Spleen (tissue), 7 donors: ENCODE measurements at regions not wholly inside any gene's neighbourhood (a gene's known extent, or its start where the extent isn't known, plus 50 kb on each side); places are given as distances from the start of the nearest gene placed in this dataset.

Experiments used
- POLR2AphosphoS5 ChIP-seq, 3 donors: sonication (generic); formaldehyde crosslinking; IDR thresholded peaks; one replicate each; pipeline ENCODE4 v1.5.1; 2017; ENCODE audit warnings: antibody characterized with exemption in 3 of 3
- TF ChIP-seq, protein P1 (sequence below), 11 experiments: fragments of 200-600 bp in 7 of 11; fragments of 450-650 bp in 4 of 11; sonication (generic) in 4 of 11; IDR thresholded peaks in 8 of 11; conservative IDR thresholded peaks in 3 of 11; 1 replicate in 7 of 11; 2 replicates in 4 of 11; pipeline versions ENCODE4 v1.4.0 to v1.8.0; 2016 to 2021; ENCODE audit warnings: antibody characterized with exemption in 11 of 11, inconsistent platforms in 4 of 11, mild to moderate bottlenecking in 1 of 11
- donor health status: DM: no; HTN: no; CAD: no; lungs with moderate emphysema.
- donor health status: DM: no; HTN: no; CAD: no.
- donor health status: DM: no; HTN: no; CAD: no.

DNA sequence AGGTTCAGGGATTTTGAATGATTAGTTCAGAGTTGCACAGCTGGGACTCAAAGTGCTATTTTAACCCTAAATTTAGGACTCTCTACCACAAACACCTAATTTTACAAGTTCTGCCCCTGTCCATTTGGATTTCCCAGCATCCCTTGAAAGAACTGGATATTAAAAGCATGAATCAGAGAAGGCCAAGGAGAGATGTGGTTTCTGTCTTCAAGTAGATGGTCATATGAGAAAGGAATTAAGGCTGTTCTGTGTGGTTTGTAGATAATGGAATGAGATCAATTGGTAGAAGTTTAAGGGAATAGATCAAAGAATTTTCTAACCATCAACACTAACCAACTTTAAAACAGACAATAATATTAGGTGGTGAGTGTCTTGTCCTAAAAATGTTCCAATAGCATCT, 106.4 kb upstream of the TENM4 start:
- TF ChIP-seq, protein P1, sequence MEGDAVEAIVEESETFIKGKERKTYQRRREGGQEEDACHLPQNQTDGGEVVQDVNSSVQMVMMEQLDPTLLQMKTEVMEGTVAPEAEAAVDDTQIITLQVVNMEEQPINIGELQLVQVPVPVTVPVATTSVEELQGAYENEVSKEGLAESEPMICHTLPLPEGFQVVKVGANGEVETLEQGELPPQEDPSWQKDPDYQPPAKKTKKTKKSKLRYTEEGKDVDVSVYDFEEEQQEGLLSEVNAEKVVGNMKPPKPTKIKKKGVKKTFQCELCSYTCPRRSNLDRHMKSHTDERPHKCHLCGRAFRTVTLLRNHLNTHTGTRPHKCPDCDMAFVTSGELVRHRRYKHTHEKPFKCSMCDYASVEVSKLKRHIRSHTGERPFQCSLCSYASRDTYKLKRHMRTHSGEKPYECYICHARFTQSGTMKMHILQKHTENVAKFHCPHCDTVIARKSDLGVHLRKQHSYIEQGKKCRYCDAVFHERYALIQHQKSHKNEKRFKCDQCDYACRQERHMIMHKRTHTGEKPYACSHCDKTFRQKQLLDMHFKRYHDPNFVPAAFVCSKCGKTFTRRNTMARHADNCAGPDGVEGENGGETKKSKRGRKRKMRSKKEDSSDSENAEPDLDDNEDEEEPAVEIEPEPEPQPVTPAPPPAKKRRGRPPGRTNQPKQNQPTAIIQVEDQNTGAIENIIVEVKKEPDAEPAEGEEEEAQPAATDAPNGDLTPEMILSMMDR (IDR thresholded peaks at IDR 0.05 in 8 of 11, conservative IDR thresholded peaks at IDR 0.05 in 3 of 11) = no peak
- TF ChIP-seq POLR2AphosphoS5 (IDR thresholded peaks at IDR 0.05) = no peak
